ENCODE measurements at regions not wholly inside any gene's neighbourhood (a gene's known extent, or its start where the extent isn't known, plus 50 kb on each side); places are given as distances from the start of the nearest gene placed in this dataset.

GRCh38 chr1:54497338-54497737, 50.7 kb upstream of the ACOT11 start:
- H3K4me1 ChIP-seq (ENCODE audit: control insufficient read depth, insufficient read depth, low read length): peaks cover 14% of the 10 kb centered on the region

GRCh38 chr1:54495954-54496353, 52.1 kb upstream of the ACOT11 start:
- no peak overlapping the region for H3K4me3 ChIP-seq (ENCODE audit: low read length)
- peaks cover 14% of the 10 kb centered on the region for H3K4me1 ChIP-seq (ENCODE audit: control insufficient read depth, insufficient read depth, low read length)
- H3K9me3 ChIP-seq (ENCODE audit: control insufficient read depth, low read length): no peaks in the 10 kb centered on the region
- H3K9ac ChIP-seq (ENCODE audit: low read length): no peak overlapping the region
- no peaks in the 10 kb centered on the region for H3K36me3 ChIP-seq (ENCODE audit: control insufficient read depth, insufficient read depth, low read length)
- peaks cover 28% of the 10 kb centered on the region for H3K27me3 ChIP-seq (ENCODE audit: control insufficient read depth, insufficient read depth, low read length)

More at GRCh38 chr1:54497338-54497737, 50.7 kb upstream of the ACOT11 start:
- Histone ChIP-seq H3K9ac (ENCODE audit: low read length) (no peak overlapping the region), H3K4me3 (ENCODE audit: low read length) (no peak overlapping the region), H3K27me3 (ENCODE audit: control insufficient read depth, insufficient read depth, low read length) (peaks cover 29% of the 10 kb centered on the region), H3K36me3 (ENCODE audit: control insufficient read depth, insufficient read depth, low read length) (no peaks in the 10 kb centered on the region), H3K9me3 (ENCODE audit: control insufficient read depth, low read length) (no peaks in the 10 kb centered on the region)

- H3K4me3 ChIP-seq (ENCODE audit: low read length): no peak overlapping the region
- no peak overlapping the region for H3K9ac ChIP-seq (ENCODE audit: low read length)
- H3K36me3 ChIP-seq (ENCODE audit: control insufficient read depth, insufficient read depth, low read length): no peaks in the 10 kb centered on the region
- H3K4me1 ChIP-seq (ENCODE audit: control insufficient read depth, insufficient read depth, low read length): peaks cover 10% of the 10 kb centered on the region
- H3K9me3 ChIP-seq (ENCODE audit: control insufficient read depth, low read length): no peaks in the 10 kb centered on the region
- peaks cover 17% of the 10 kb centered on the region for H3K27me3 ChIP-seq (ENCODE audit: control insufficient read depth, insufficient read depth, low read length)
These were observed 54.4 kb upstream of the ACOT11 start for GRCh38 chr1:54493608-54494007.

GRCh38 chr1:54490361-54491248, 57.4 kb upstream of the ACOT11 start:
- Histone ChIP-seq H3K36me3 (ENCODE audit: control insufficient read depth, insufficient read depth, low read length) (no peaks in the 10 kb centered on the region), H3K9ac (ENCODE audit: low read length) (no peak overlapping the region), H3K27me3 (ENCODE audit: control insufficient read depth, insufficient read depth, low read length) (peaks cover 5% of the 10 kb centered on the region), H3K4me1 (ENCODE audit: control insufficient read depth, insufficient read depth, low read length) (peaks cover 27% of the 10 kb centered on the region), H3K4me3 (ENCODE audit: low read length) (no peak overlapping the region), H3K9me3 (ENCODE audit: control insufficient read depth, low read length) (no peaks in the 10 kb centered on the region)

GRCh38 chr1:54489627-54490250, 58.3 kb upstream of the ACOT11 start:
- no peak overlapping the region for H3K9ac ChIP-seq (ENCODE audit: low read length)
- no peaks in the 10 kb centered on the region for H3K36me3 ChIP-seq (ENCODE audit: control insufficient read depth, insufficient read depth, low read length)
- H3K4me1 ChIP-seq (ENCODE audit: control insufficient read depth, insufficient read depth, low read length): peaks cover 27% of the 10 kb centered on the region
- no peak overlapping the region for H3K4me3 ChIP-seq (ENCODE audit: low read length)
- H3K27me3 ChIP-seq (ENCODE audit: control insufficient read depth, insufficient read depth, low read length): peaks cover 5% of the 10 kb centered on the region
- no peaks in the 10 kb centered on the region for H3K9me3 ChIP-seq (ENCODE audit: control insufficient read depth, low read length)

- no peaks in the 10 kb centered on the region for H3K9me3 ChIP-seq (ENCODE audit: control insufficient read depth, low read length)
- no peaks in the 10 kb centered on the region for H3K36me3 ChIP-seq (ENCODE audit: control insufficient read depth, insufficient read depth, low read length)
- peaks cover 5% of the 10 kb centered on the region for H3K27me3 ChIP-seq (ENCODE audit: control insufficient read depth, insufficient read depth, low read length)
- peak overlapping the region; percentile 47 for H3K4me3 ChIP-seq (ENCODE audit: low read length)
- H3K4me1 ChIP-seq (ENCODE audit: control insufficient read depth, insufficient read depth, low read length): peaks cover 27% of the 10 kb centered on the region
- H3K9ac ChIP-seq (ENCODE audit: low read length): peak overlapping the region; percentile 76
These were observed 59.0 kb upstream of the ACOT11 start for GRCh38 chr1:54488779-54489626.

- Histone ChIP-seq H3K9ac (ENCODE audit: low read length) (peak overlapping the region; percentile 76), H3K9me3 (ENCODE audit: control insufficient read depth, low read length) (no peaks in the 10 kb centered on the region), H3K4me1 (ENCODE audit: control insufficient read depth, insufficient read depth, low read length) (peaks cover 27% of the 10 kb centered on the region), H3K27me3 (ENCODE audit: control insufficient read depth, insufficient read depth, low read length) (peaks cover 5% of the 10 kb centered on the region), H3K36me3 (ENCODE audit: control insufficient read depth, insufficient read depth, low read length) (no peaks in the 10 kb centered on the region), H3K4me3 (ENCODE audit: low read length) (peak overlapping the region; percentile 56)
These were observed 59.8 kb upstream of the ACOT11 start for GRCh38 chr1:54488065-54488750.

- H3K4me1 ChIP-seq (ENCODE audit: control insufficient read depth, insufficient read depth, low read length): peaks cover 27% of the 10 kb centered on the region
These were observed 60.4 kb upstream of the ACOT11 start for GRCh38 chr1:54487571-54488050.

GRCh38 chr1:54486907-54487306, 61.1 kb upstream of the ACOT11 start:
- no peak overlapping the region for H3K9ac ChIP-seq (ENCODE audit: low read length)
- peaks cover 27% of the 10 kb centered on the region for H3K4me1 ChIP-seq (ENCODE audit: control insufficient read depth, insufficient read depth, low read length)
- peaks cover 5% of the 10 kb centered on the region for H3K27me3 ChIP-seq (ENCODE audit: control insufficient read depth, insufficient read depth, low read length)
- H3K4me3 ChIP-seq (ENCODE audit: low read length): no peak overlapping the region
- H3K36me3 ChIP-seq (ENCODE audit: control insufficient read depth, insufficient read depth, low read length): no peaks in the 10 kb centered on the region
- no peaks in the 10 kb centered on the region for H3K9me3 ChIP-seq (ENCODE audit: control insufficient read depth, low read length)

More at GRCh38 chr1:54487571-54488050, 60.4 kb upstream of the ACOT11 start:
- no peaks in the 10 kb centered on the region for H3K36me3 ChIP-seq (ENCODE audit: control insufficient read depth, insufficient read depth, low read length)
- H3K9me3 ChIP-seq (ENCODE audit: control insufficient read depth, low read length): no peaks in the 10 kb centered on the region
- peak overlapping the region; percentile 56 for H3K4me3 ChIP-seq (ENCODE audit: low read length)
- H3K9ac ChIP-seq (ENCODE audit: low read length): peak overlapping the region; percentile 62
- peaks cover 5% of the 10 kb centered on the region for H3K27me3 ChIP-seq (ENCODE audit: control insufficient read depth, insufficient read depth, low read length)

GRCh38 chr1:54485416-54485815, 62.6 kb upstream of the ACOT11 start:
- Histone ChIP-seq H3K4me3 (ENCODE audit: low read length) (no peak overlapping the region), H3K9ac (ENCODE audit: low read length) (no peak overlapping the region), H3K4me1 (ENCODE audit: control insufficient read depth, insufficient read depth, low read length) (peaks cover 38% of the 10 kb centered on the region), H3K27me3 (ENCODE audit: control insufficient read depth, insufficient read depth, low read length) (no peaks in the 10 kb centered on the region), H3K9me3 (ENCODE audit: control insufficient read depth, low read length) (no peaks in the 10 kb centered on the region), H3K36me3 (ENCODE audit: control insufficient read depth, insufficient read depth, low read length) (no peaks in the 10 kb centered on the region)

- Histone ChIP-seq H3K27me3 (ENCODE audit: control insufficient read depth, insufficient read depth, low read length) (no peaks in the 10 kb centered on the region), H3K4me1 (ENCODE audit: control insufficient read depth, insufficient read depth, low read length) (peaks cover 32% of the 10 kb centered on the region), H3K9me3 (ENCODE audit: control insufficient read depth, low read length) (no peaks in the 10 kb centered on the region), H3K9ac (ENCODE audit: low read length) (no peak overlapping the region), H3K4me3 (ENCODE audit: low read length) (no peak overlapping the region), H3K36me3 (ENCODE audit: control insufficient read depth, insufficient read depth, low read length) (no peaks in the 10 kb centered on the region)
These were observed 64.1 kb upstream of the ACOT11 start for GRCh38 chr1:54483875-54484437.

All from mucosa of stomach (tissue), 1 donor.